ENCODE measurements at regions not wholly inside any gene's neighbourhood (a gene's known extent, or its start where the extent isn't known, plus 50 kb on each side); places are given as distances from the start of the nearest gene placed in this dataset.

- peak; percentile 40 for DNase-seq (ENCODE audit: low spot score)
Observed at GRCh38 chr6:44531442-44532015, 144.0 kb downstream of the CDC5L start.

GRCh38 chr6:44533421-44533820 lies 145.9 kb downstream of the CDC5L start:
- no peak for DNase-seq (ENCODE audit: low spot score)

GRCh38 chr6:44534291-44534690 lies 146.8 kb downstream of the CDC5L start:
- no peak for DNase-seq (ENCODE audit: low spot score)

- DNase-seq (ENCODE audit: low spot score) = no peak
Observed at GRCh38 chr6:44535446-44535845, 147.9 kb downstream of the CDC5L start.

- DNase-seq (ENCODE audit: low spot score) = no peak
Observed at GRCh38 chr6:44535967-44536366, 148.5 kb downstream of the CDC5L start.

GRCh38 chr6:44537306-44538049 lies 150.0 kb downstream of the CDC5L start:
- DNase-seq (ENCODE audit: low spot score) = no peak

- DNase-seq (ENCODE audit: low spot score) = no peak
Observed at GRCh38 chr6:44538131-44538806, 150.8 kb downstream of the CDC5L start.

- DNase-seq (ENCODE audit: low spot score) = no peak
Observed at GRCh38 chr6:44538807-44539201, 151.3 kb downstream of the CDC5L start.

- DNase-seq (ENCODE audit: low spot score) = no peak
Observed at GRCh38 chr6:44539701-44540355, 152.3 kb downstream of the CDC5L start.

GRCh38 chr6:44540881-44541280 lies 153.4 kb downstream of the CDC5L start:
- no peak for DNase-seq (ENCODE audit: low spot score)

- DNase-seq (ENCODE audit: low spot score) = peak; percentile 46
Observed at GRCh38 chr6:44542401-44543116, 155.1 kb downstream of the CDC5L start.

GRCh38 chr6:44543664-44544063 lies 156.2 kb downstream of the CDC5L start:
- no peak for DNase-seq (ENCODE audit: low spot score)

- DNase-seq (ENCODE audit: low spot score) = no peak
Observed at GRCh38 chr6:44545224-44545623, 157.7 kb downstream of the CDC5L start.

- DNase-seq (ENCODE audit: low spot score) = no peak
Observed at GRCh38 chr6:44548319-44548718, 160.8 kb downstream of the CDC5L start.

GRCh38 chr6:44549516-44549915 lies 162.0 kb downstream of the CDC5L start:
- DNase-seq (ENCODE audit: low spot score) = no peak

- DNase-seq (ENCODE audit: low spot score) = no peak
Observed at GRCh38 chr6:44554194-44554593, 166.7 kb downstream of the CDC5L start.

GRCh38 chr6:44554861-44555260 lies 167.4 kb downstream of the CDC5L start:
- DNase-seq (ENCODE audit: low spot score) = no peak

GRCh38 chr6:44556046-44556445 lies 168.5 kb downstream of the CDC5L start:
- DNase-seq (ENCODE audit: low spot score) = no peak

GRCh38 chr6:44558024-44558831 lies 170.7 kb downstream of the CDC5L start:
- DNase-seq (ENCODE audit: low spot score) = no peak

- DNase-seq (ENCODE audit: low spot score) = no peak
Observed at GRCh38 chr6:44558832-44559251, 171.3 kb downstream of the CDC5L start.
